IMR-90 (cell line): ENCODE measurements at regions not wholly inside any gene's neighbourhood (a gene's known extent, or its start where the extent isn't known, plus 50 kb on each side); places are given as distances from the start of the nearest gene placed in this dataset.

Source experiments
- ATAC-seq: fragments of 200-7000 bp; cut with Tn5 transposase; 2 replicates; pipeline ENCODE4 v1.9.1; 2020; ENCODE audit warnings: low read depth, mild to moderate bottlenecking, moderate library complexity
- BruUV-seq: library from RNA; stranded (reverse); fragments of 400-500 nt; replicated peaks from 2 replicates; lab custom pipeline; 2021; lab: Mats Ljungman, UMichigan
- CTCF ChIA-PET: fragments of 300-600 bp; formaldehyde crosslinking; extraction: SDS; loops from one replicate; lab custom pipeline; 2021; ENCODE audit warnings: antibody characterized with exemption; lab: Yijun Ruan, JAX
- POLR2A ChIA-PET: fragments of 300-600 bp; sonication (Branson Sonifier 250); formaldehyde crosslinking; loops from one replicate; lab custom pipeline; 2022; ENCODE audit warnings: antibody characterized with exemption; ENCODE audit not compliant: unreplicated experiment; lab: Charles Lee
- DNase-seq: peaks from one replicate; pipeline ENCODE4 v3.0.0; 2013
- H2AFZ ChIP-seq: replicated peaks from 2 replicates; pipeline ENCODE3; 2013; ENCODE audit warnings: low read length, mild to moderate bottlenecking; ENCODE audit not compliant: poor library complexity
- H2AK5ac ChIP-seq: 2 replicates; pipeline ENCODE4 v1.6.1; 2013; ENCODE audit warnings: low read depth, low read length, inconsistent platforms
- H2AK9ac ChIP-seq: replicated peaks from 2 replicates; pipeline ENCODE3; 2013; ENCODE audit warnings: mild to moderate bottlenecking, low read depth, low read length, moderate library complexity; ENCODE audit not compliant: poor library complexity
- H2BK120ac ChIP-seq: 2 replicates; pipeline ENCODE4 v1.6.1; 2013; ENCODE audit warnings: low read depth, low read length, inconsistent platforms
- H2BK15ac ChIP-seq: 3 replicates; pipeline ENCODE4 v1.6.1; 2013; ENCODE audit warnings: low read depth, low read length, inconsistent platforms
- H2BK20ac ChIP-seq: 2 replicates; pipeline ENCODE4 v1.6.1; 2013; ENCODE audit warnings: low read depth, mild to moderate bottlenecking, inconsistent platforms, low read length, moderate library complexity
- H2BK5ac ChIP-seq: 2 replicates; pipeline ENCODE4 v1.6.1; 2013; ENCODE audit warnings: mild to moderate bottlenecking, low read depth, low read length, inconsistent platforms; ENCODE audit not compliant: poor library complexity, severe bottlenecking
- H3K14ac ChIP-seq: replicated peaks from 2 replicates; pipeline ENCODE4 v1.6.1; 2013; ENCODE audit warnings: low read depth, low read length, inconsistent platforms
- H3K18ac ChIP-seq: 2 replicates; pipeline ENCODE4 v1.6.1; 2013; ENCODE audit warnings: low read depth, low read length, control low read depth
- H3K23ac ChIP-seq: 2 replicates; pipeline ENCODE4 v1.6.1; 2013; ENCODE audit warnings: low read depth, low read length, inconsistent platforms
- H3K27ac ChIP-seq: 2 replicates; pipeline ENCODE4 v1.5.1; 2013; ENCODE audit warnings: mild to moderate bottlenecking, control low read depth, low read length; ENCODE audit not compliant: insufficient read depth
- H3K27me3 ChIP-seq: 2 replicates; pipeline ENCODE4 v1.6.1; 2013; ENCODE audit warnings: low read length; ENCODE audit not compliant: control insufficient read depth, insufficient read depth
- H3K36me3 ChIP-seq: 2 replicates; pipeline ENCODE4 v1.6.1; 2013; ENCODE audit warnings: low read length, mixed read lengths; ENCODE audit not compliant: control insufficient read depth, insufficient read depth
- H3K4ac ChIP-seq: 2 replicates; pipeline ENCODE4 v1.6.1; 2013; ENCODE audit warnings: low read depth, low read length, inconsistent platforms
- H3K4me1 ChIP-seq: 2 replicates; pipeline ENCODE4 v1.6.1; 2013; ENCODE audit warnings: low read length, mixed read lengths; ENCODE audit not compliant: control insufficient read depth, insufficient read depth
- H3K4me2 ChIP-seq: 2 replicates; pipeline ENCODE4 v1.6.1; 2013; ENCODE audit warnings: low read depth, mild to moderate bottlenecking, control low read depth, low read length, moderate library complexity
- H3K4me3 ChIP-seq: 2 replicates; pipeline ENCODE4 v1.5.1; 2013; ENCODE audit warnings: low read depth, mild to moderate bottlenecking, control low read depth, low read length, moderate library complexity; ENCODE audit not compliant: insufficient read depth
- H3K56ac ChIP-seq: 2 replicates; pipeline ENCODE4 v1.6.1; 2013; ENCODE audit warnings: low read length, inconsistent platforms; ENCODE audit not compliant: insufficient read depth; ENCODE audit errors: extremely low read depth
- H3K79me1 ChIP-seq, 2 experiments: 2 replicates each; pipeline ENCODE4 v1.6.1; 2013; ENCODE audit warnings: low read length in 2 of 2, inconsistent platforms in 1 of 2, low read depth in 1 of 2
- H3K9ac ChIP-seq: 2 replicates; pipeline ENCODE4 v1.6.1; 2013; ENCODE audit warnings: low read depth, low read length, control low read depth
- H3K9me1 ChIP-seq: 2 replicates; pipeline ENCODE4 v1.6.1; 2013; ENCODE audit warnings: low read length, inconsistent platforms; ENCODE audit not compliant: insufficient read depth
- H3K9me3 ChIP-seq: 2 replicates; pipeline ENCODE4 v1.6.1; 2013; ENCODE audit warnings: low read length; ENCODE audit not compliant: control insufficient read depth, insufficient read depth
- H4K20me1 ChIP-seq: 2 replicates; pipeline ENCODE4 v1.6.1; 2013; ENCODE audit warnings: low read length, inconsistent platforms; ENCODE audit not compliant: insufficient read depth
- H4K5ac ChIP-seq: 2 replicates; pipeline ENCODE4 v1.6.1; 2013; ENCODE audit warnings: mild to moderate bottlenecking, low read depth, low read length, control low read depth
- H4K8ac ChIP-seq, 2 experiments: 2 replicates each; pipeline ENCODE4 v1.6.1; 2013; ENCODE audit warnings: low read depth in 2 of 2, low read length in 2 of 2, control low read depth in 1 of 2, inconsistent platforms in 1 of 2
- H4K91ac ChIP-seq: 2 replicates; pipeline ENCODE4 v1.6.1; 2013; ENCODE audit warnings: low read depth, low read length, inconsistent platforms; ENCODE audit not compliant: insufficient read depth
- BHLHE40 ChIP-seq: fragments of 150-350 bp; IDR thresholded peaks from 2 replicates; pipeline ENCODE4 v1.6.1; 2016; ENCODE audit warnings: mild to moderate bottlenecking, low read depth, low read length
- CEBPB ChIP-seq: IDR thresholded peaks from 2 replicates; pipeline ENCODE4 v1.6.1; 2012; ENCODE audit warnings: low read depth, low read length, improper control_type of control experiment
- ELK1 ChIP-seq: fragments of 150-350 bp; IDR thresholded peaks from 2 replicates; pipeline ENCODE4 v1.6.1; 2016; ENCODE audit warnings: low read depth, mild to moderate bottlenecking, low read length, moderate library complexity, borderline replicate concordance
- FOS ChIP-seq: fragments of 150-350 bp; IDR thresholded peaks from 2 replicates; pipeline ENCODE4 v1.6.1; 2016; ENCODE audit warnings: low read depth, low read length
- MAFK ChIP-seq: IDR thresholded peaks from 2 replicates; pipeline ENCODE4 v1.6.1; 2012; ENCODE audit warnings: low read depth, low read length, improper control_type of control experiment
- MAZ ChIP-seq: IDR thresholded peaks from 2 replicates; pipeline ENCODE4 v1.6.1; 2012; ENCODE audit warnings: low read depth, mild to moderate bottlenecking, low read length, improper control_type of control experiment, moderate library complexity, borderline replicate concordance
- MXI1 ChIP-seq: IDR thresholded peaks from 2 replicates; pipeline ENCODE4 v1.6.1; 2012; ENCODE audit warnings: low read depth, mild to moderate bottlenecking, low read length, moderate library complexity, borderline replicate concordance
- NFE2L2 ChIP-seq: fragments of 150-350 bp; IDR thresholded peaks from 2 replicates; pipeline ENCODE4 v1.6.1; 2016; ENCODE audit warnings: low read depth, mild to moderate bottlenecking, low read length
- POLR2A ChIP-seq: IDR thresholded peaks from 2 replicates; pipeline ENCODE4 v1.6.1; 2012; ENCODE audit warnings: mild to moderate bottlenecking, low read depth, low read length
- RAD21 ChIP-seq: IDR thresholded peaks from 2 replicates; pipeline ENCODE4 v1.6.1; 2012; ENCODE audit warnings: low read length, improper control_type of control experiment
- RCOR1 ChIP-seq: IDR thresholded peaks from 2 replicates; pipeline ENCODE4 v1.6.1; 2012; ENCODE audit warnings: mild to moderate bottlenecking, low read length, improper control_type of control experiment; ENCODE audit not compliant: insufficient replicate concordance
- RFX5 ChIP-seq: IDR thresholded peaks from 2 replicates; pipeline ENCODE4 v1.8.0; 2012; ENCODE audit warnings: low read depth, mild to moderate bottlenecking, low read length, moderate library complexity
- dilution Hi-C: fragments of 300-500 bp; cut with HindIII; formaldehyde crosslinking; loops from one replicate; pipeline ENCODE4 v1.14.3; 2018; ENCODE audit warnings: low sequenced_read_pairs; ENCODE audit not compliant: unreplicated experiment
- in situ Hi-C: fragments of 300-500 bp; cut with MboI; formaldehyde crosslinking; loops from 3 replicates; pipeline ENCODE4 v1.14.3; 2019; ENCODE audit warnings: low sequenced_read_pairs, inconsistent platforms, mixed read lengths
- intact Hi-C: fragments of 100-400 bp; cut with micrococcal nuclease; formaldehyde crosslinking; loops from 2 replicates; pipeline ENCODE4 v1.10.0; 2022
- TF ChIP-seq, protein P1 (sequence below): fragments of 150-350 bp; IDR thresholded peaks from 2 replicates; pipeline ENCODE4 v1.6.1; 2017; ENCODE audit warnings: mild to moderate bottlenecking, antibody characterized with exemption, low read length, low read depth
- TF ChIP-seq, protein P2 (sequence below): conservative IDR thresholded peaks from 2 replicates; pipeline ENCODE4 v1.5.1; 2012; ENCODE audit warnings: mild to moderate bottlenecking, low read depth, low read length, improper control_type of control experiment

- Histone ChIP-seq H3K4me3 (no peak overlapping the region), H3K4ac (no peak overlapping the region), H3K79me1 (no peaks in the 10 kb centered on the region), H3K4me1 (no peaks in the 10 kb centered on the region), H4K20me1 (no peaks in the 10 kb centered on the region), H3K18ac (no peak overlapping the region), H2BK20ac (no peak overlapping the region), H3K9me1 (no peaks in the 10 kb centered on the region), H3K9me3 (no peaks in the 10 kb centered on the region), H2BK120ac (no peak overlapping the region), H3K4me2 (no peak overlapping the region), H3K56ac (no peak overlapping the region), H3K27me3 (no peaks in the 10 kb centered on the region), H4K91ac (no peak overlapping the region), H2AK9ac (no peak overlapping the region), H2BK15ac (no peak overlapping the region), H3K14ac (no peak overlapping the region), H4K5ac (no peak overlapping the region), H3K27ac (no peak overlapping the region), H3K23ac (no peak overlapping the region), H3K9ac (no peak overlapping the region), H3K36me3 (no peaks in the 10 kb centered on the region), H2AK5ac (no peak overlapping the region), H2AFZ (no peak overlapping the region), H4K8ac (no peak overlapping the region), H2BK5ac (no peak overlapping the region)
- DNase-seq = no peak
- ChIA-PET CTCF (no interaction called here), POLR2A (no interaction called here)
- dilution Hi-C loops = no loop called here
- in situ Hi-C loops = no loop called here
- BruUV-seq = no TSS peak
- TF ChIP-seq MAFK (no peak), BHLHE40 (no peak), POLR2A (no peak), CEBPB (no peak), RFX5 (no peak), RAD21 (no peak), ELK1 (no peak), MAZ (no peak), MXI1 (no peak), NFE2L2 (no peak), FOS (no peak), RCOR1 (no peak)
- TF ChIP-seq, protein P1, sequence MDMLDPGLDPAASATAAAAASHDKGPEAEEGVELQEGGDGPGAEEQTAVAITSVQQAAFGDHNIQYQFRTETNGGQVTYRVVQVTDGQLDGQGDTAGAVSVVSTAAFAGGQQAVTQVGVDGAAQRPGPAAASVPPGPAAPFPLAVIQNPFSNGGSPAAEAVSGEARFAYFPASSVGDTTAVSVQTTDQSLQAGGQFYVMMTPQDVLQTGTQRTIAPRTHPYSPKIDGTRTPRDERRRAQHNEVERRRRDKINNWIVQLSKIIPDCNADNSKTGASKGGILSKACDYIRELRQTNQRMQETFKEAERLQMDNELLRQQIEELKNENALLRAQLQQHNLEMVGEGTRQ = no peak
- TF ChIP-seq, protein P2, sequence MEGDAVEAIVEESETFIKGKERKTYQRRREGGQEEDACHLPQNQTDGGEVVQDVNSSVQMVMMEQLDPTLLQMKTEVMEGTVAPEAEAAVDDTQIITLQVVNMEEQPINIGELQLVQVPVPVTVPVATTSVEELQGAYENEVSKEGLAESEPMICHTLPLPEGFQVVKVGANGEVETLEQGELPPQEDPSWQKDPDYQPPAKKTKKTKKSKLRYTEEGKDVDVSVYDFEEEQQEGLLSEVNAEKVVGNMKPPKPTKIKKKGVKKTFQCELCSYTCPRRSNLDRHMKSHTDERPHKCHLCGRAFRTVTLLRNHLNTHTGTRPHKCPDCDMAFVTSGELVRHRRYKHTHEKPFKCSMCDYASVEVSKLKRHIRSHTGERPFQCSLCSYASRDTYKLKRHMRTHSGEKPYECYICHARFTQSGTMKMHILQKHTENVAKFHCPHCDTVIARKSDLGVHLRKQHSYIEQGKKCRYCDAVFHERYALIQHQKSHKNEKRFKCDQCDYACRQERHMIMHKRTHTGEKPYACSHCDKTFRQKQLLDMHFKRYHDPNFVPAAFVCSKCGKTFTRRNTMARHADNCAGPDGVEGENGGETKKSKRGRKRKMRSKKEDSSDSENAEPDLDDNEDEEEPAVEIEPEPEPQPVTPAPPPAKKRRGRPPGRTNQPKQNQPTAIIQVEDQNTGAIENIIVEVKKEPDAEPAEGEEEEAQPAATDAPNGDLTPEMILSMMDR = no peak
- ATAC-seq = no peak
- intact Hi-C loops = no loop called here
Measured at GRCh38 chr5:99807346-99807745, 727.8 kb upstream of the FAM174A start.
